Esophagus squamous epithelium (tissue), 4 donors: ENCODE measurements at regions not wholly inside any gene's neighbourhood (a gene's known extent, or its start where the extent isn't known, plus 50 kb on each side); places are given as distances from the start of the nearest gene placed in this dataset.

Source experiments
- POLR2A ChIP-seq, 4 donors: fragments of 450-650 bp; IDR thresholded peaks; one replicate each; pipeline ENCODE4 v1.6.1; 2017; ENCODE audit warnings: antibody characterized with exemption in 4 of 4, mild to moderate bottlenecking in 4 of 4, moderate library complexity in 3 of 4
- TF ChIP-seq, protein P1 (sequence below), 6 experiments: fragments of 450-650 bp in 4 of 6; fragments of 200-600 bp in 2 of 6; sonication (generic) in 2 of 6; IDR thresholded peaks; one replicate each; pipeline ENCODE4 v1.5.1; 2016 to 2019; ENCODE audit warnings: antibody characterized with exemption in 6 of 6, mild to moderate bottlenecking in 4 of 6, moderate library complexity in 4 of 6

DNA sequence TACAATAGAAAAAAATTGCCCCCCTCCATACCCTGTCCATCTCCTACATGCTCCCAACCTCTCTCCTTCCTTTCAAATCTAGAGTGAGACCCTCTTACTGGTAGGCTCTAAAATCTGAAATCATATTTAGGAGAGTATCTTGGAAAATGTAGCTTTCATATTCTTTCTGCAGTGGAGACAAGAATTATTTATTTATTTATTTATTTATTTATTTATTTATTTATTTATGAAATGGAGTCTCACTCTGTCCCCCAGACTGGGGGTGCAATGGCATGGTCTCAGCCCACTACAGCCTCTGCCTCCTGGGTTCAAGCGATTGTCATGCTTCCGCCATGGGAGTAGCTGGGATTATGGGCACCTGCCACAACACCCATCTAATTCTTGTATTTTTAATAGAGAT is 174.1 kb upstream of the MYO16 start:
- TF ChIP-seq, protein P1, sequence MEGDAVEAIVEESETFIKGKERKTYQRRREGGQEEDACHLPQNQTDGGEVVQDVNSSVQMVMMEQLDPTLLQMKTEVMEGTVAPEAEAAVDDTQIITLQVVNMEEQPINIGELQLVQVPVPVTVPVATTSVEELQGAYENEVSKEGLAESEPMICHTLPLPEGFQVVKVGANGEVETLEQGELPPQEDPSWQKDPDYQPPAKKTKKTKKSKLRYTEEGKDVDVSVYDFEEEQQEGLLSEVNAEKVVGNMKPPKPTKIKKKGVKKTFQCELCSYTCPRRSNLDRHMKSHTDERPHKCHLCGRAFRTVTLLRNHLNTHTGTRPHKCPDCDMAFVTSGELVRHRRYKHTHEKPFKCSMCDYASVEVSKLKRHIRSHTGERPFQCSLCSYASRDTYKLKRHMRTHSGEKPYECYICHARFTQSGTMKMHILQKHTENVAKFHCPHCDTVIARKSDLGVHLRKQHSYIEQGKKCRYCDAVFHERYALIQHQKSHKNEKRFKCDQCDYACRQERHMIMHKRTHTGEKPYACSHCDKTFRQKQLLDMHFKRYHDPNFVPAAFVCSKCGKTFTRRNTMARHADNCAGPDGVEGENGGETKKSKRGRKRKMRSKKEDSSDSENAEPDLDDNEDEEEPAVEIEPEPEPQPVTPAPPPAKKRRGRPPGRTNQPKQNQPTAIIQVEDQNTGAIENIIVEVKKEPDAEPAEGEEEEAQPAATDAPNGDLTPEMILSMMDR (IDR thresholded peaks at IDR 0.05), result no peak
- no peak for TF ChIP-seq POLR2A (IDR thresholded peaks at IDR 0.05)
